NCI-H2171 treated with DMSO at 0.1 percent for 48 hours (cell line): ENCODE measurements at regions not wholly inside any gene's neighbourhood (a gene's known extent, or its start where the extent isn't known, plus 50 kb on each side); places are given as distances from the start of the nearest gene placed in this dataset.

Experiments
- DNase-seq: peaks from one replicate; lab custom pipeline; 2025; lab: John Stamatoyannopoulos, UW

DNA sequence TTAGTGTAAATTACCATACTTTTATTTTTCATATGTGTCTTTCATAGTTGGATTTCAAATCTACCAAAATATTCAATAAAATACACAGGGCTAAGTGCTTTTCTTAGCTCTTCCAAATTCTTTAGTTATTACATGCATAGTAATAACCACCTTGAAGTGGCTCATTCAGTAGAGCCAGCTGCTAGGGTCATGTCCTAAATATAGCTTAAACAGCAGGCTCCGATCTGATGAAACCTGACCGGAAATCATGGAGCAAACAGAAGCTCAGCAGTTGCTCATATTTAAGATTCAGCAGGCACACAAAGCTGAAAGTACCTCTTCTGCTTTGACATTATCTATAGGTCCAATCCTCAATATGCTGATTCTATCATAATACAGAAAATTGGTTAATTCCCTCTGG is 1470.4 kb downstream of the ADGRL3 start:
- peak; percentile 1 for DNase-seq

DNA sequence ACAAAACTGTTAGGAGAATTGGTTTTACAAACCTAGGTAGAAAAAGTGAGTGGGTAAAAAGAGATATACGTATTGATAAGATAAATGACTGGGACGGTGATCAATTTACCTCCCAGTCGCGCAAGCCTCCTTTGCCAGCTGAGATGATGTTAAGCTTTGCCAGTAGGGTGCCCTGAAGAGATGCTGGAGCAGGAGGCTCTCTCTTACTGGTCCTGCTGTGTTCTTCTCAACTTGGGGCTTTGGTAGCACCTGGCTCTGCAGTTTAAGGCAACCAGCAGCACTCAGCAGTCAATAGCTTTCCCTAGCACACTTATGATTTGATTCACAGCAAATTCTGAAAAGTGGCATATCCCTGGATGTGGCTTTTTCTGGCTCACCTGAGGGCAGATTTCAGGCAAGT is 1461.7 kb downstream of the ADGRL3 start:
- DNase-seq: no peak

DNA sequence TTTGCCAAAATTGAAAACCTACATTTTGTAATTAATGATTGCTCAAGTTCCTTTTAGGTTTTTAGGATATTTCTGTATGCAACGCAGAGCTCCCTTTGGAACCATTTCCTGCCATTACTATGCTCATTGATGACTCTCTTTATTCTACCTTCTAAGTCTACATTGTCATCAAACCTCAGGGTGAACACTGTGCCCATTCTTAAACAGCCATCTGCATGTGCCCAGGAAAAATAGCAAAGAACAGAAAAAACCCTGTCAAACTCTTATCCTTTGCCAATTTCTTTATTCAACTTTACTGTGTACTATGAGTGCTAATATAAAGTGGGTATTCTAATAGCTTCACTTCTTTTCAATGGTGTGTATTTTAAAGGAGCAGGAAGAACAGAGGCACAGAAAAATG is 1455.9 kb downstream of the ADGRL3 start:
- DNase-seq: no peak

DNA sequence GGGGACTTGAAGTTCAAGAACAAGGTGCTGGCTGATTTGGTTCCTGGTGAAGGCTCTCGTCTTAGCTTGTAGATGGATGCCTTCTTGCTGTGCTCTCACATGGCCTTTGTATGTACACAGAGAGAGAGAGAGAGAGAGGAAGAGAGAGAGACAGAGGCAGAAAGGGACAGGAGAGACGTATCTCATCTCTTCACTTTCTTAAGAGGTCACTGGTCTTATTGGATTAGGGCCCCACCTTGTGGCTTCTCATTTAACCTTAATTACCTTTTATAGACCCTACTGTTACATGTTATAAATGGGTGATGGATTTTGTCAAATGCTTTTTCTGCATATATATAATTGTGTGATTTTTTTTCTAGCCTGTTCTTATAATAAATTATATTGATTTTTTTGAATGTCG is 1444.2 kb downstream of the ADGRL3 start:
- peak; percentile 27 for DNase-seq

DNA sequence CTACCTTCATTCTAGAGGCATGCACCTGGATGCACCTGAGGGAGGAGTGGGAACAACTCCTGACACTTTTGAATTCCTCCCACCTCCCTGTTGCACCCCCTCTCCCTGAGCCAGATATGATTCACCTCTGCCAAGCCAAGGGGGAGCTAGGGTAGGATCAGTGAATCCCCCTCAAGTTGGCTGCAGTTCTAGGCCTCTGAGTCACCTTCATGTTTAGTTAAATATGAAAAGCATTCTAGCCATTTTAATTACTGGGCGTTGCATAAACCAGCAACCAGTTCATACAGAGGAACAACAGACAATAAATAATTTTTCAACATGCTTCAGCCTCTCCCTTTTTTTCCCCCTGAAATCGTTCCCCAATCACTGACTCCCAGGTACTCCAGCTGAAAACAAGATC is 1440.2 kb downstream of the ADGRL3 start:
- no peak for DNase-seq

DNA sequence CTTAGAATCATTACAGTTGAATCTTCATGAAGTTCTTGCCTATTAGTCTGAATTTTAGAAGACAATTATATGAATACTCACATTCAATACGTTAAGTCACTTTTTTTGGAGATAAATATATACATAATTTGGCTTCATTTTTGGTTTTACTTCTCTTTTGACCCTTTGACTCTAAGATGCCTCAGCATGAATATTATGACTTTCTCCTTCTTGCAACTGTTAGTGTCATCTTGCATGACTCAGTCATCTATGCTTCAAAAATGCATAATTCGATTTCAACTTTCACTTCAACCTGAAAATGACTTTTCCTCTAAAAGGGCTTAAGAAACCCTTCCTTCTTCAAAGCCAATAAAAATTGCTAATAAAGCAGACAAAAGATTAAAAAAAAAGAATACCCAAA is 1427.5 kb downstream of the ADGRL3 start:
- no peak for DNase-seq

DNA sequence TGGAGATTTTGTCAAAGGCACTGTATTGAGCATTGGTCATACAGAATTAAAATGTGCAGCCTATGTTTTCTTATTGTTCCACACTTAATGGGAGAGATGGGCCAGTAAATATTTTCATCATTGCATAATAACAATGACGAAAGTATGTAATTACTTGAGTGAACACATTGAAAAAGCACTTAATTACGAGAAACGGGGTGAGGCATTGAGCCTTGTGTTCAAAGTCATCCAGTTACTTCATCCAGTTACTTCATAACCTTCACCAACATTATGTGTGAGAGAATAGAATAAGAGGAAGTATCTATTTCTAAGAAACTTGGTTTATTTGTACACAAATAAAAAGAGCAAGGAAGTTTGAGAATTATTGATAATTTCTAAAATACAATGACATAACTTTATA is 1427.0 kb downstream of the ADGRL3 start:
- no peak for DNase-seq

DNA sequence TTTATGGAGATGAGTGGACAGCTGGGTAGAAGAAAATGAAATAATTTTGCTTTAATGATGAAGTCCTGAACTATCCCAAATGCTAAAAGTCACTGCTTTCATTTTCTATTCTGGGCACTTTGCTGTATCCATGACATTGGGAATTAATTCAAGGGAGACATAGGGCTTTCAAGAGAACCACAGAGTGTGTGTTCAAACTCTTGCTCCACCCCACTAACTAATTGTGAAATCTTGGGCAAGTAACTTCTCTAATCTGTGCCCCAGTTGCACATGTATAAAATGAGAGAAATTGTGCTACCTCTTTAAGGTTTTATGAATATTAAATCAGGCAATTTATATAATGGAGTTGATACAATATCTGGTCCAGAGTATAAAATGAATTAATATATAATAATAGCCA is 1422.0 kb downstream of the ADGRL3 start:
- no peak for DNase-seq

DNA sequence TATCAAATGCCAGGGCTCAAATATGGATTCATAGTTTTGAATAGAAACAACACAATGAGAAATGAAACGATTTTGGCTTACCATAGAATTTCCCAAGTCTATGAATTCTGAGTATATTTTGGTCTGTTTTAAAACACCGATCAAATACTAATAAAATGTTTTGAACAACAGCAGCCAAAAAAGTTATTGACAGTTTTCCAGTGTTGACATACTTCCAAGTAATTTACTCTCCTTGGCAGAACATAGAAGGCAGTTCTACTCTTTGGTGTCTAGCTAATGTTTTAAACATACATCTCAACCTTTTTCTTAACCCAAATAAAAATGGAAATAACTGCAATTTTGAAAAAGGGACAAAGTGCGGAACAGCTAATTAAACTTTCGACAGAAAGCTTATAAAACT is 1419.8 kb downstream of the ADGRL3 start:
- DNase-seq: no peak

DNA sequence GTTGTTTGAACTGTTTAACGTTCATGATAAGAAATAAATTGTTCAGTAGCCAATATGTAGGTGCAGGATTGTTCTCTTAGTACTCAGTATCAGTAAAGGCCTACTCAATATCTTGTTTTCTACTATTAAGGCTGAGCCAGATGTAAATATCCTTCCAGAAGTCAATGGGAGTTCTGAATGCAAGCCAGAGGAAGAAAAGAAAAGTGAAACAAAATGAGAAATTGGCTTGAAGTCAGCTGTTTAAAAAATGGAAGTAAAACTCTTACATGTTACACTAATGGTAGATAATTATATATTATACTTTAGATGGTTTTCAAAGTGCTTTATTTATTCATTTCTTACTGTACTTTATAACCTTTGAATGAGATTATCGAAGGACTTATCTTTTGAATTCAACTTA is 1417.9 kb downstream of the ADGRL3 start:
- DNase-seq: no peak

DNA sequence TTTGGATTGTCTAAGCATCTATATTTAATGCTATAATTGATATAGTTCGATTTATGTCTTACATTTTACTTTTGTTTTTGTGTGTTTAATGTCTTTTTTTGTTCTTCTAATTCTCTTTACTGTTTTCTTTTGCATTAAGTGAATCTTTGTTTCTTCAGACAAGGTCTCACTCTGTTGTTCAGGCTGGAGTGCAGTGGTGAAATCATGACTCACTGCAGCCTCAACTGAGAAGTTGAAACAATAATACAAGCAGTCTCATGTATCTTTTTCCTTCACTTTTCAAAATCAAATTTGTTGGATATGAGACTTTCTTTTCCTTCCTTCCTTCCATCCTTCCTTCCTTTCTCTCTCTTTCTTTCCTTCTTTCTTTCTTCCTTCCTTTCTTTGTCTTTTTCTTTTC is 1401.6 kb downstream of the ADGRL3 start:
- DNase-seq: no peak

DNA sequence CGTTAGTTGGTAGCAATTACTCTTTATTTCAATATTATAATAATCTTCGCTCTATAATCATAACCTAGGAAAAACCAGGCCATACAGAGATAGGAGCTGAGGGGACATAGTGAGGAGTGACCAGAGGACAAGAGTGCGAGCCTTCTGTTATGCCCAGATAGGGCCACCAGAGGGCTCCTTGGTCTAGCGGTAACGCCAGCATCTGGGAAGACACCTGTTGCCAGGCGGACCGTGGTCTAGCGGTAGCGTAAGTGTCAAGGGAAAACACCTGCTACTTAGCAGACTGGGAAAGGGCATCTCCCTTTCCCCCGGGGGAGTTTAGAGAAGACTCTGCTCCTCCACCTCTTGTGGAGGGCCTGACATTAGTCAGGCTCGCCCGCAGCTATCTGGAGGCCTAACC is 1395.1 kb downstream of the ADGRL3 start:
- peak; percentile 7 for DNase-seq

DNA sequence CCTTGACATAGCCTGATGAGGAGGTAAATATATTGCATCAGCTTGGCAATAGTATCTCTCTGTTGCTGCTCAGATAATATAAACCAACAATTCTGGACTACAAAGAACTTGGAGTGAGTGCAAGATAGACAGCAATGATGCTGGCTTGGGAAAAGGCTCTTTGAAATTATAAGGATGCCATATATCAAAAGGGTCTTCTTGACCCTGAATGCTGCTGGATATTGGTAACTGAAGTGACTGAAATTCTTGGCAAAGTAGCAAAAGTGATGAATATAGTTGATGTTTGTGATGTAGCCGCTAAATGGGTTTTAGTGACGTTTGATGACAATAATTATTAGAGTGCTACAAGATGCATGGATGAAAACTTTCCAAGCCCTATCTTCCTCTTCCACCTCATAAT is 1391.6 kb downstream of the ADGRL3 start:
- DNase-seq: no peak

DNA sequence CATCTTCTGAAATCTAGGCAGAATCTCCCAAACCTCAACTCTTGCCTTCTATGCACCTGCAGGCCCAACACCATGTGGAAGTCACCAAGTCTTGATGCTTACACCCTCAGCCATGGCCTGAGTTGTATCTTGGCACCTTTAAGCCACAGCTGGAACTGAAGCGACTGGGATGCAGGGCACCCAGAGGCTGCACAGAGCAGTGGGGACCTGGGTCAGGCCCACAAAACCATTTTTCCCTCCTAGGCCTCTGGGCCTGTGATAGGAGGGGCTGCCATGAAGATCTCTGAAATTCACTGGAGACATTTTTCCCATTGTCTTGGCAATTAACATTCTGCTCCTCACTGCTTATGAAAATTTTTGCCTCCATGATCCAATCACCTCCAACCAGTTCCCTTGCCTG is 1388.5 kb downstream of the ADGRL3 start:
- DNase-seq: no peak

DNA sequence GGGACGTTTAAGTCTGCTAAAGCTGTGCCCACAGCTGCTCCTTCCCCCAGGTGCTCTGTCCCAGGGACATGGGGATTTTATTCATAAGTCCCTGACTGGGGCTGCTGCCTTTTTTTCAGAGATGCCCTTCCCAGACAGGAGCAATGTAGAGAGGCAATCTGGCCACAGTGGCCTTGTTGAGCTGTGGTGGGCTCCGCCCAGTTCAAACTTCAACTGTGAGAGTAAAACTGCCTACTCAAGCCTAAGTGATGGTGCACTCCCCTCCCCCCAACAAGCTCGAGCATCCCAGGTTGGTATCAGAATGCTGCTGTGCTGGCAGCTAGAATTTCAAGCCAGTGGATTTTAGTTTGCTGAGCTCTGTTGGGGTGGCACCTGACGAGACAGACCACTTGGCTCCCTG is 1371.4 kb downstream of the ADGRL3 start:
- DNase-seq: no peak

DNA sequence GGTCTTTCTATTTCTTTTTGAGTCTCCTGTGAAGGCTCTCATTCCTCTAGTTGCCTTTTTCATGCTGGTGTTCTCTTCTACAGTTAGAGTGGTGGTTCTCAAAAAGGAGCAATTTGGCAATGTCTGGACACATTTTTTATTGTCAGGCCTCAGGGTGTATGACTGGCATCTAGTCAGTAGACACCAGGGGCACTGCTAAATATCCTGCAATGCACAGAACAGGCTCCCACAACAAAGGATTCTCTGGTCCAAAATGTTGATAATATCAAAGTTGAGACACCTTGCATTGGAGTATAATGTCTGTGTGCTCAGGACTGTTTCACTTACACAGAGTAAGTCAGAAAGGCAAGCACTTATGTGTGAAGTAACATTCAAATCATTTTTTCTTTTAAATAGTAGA is 1360.7 kb downstream of the ADGRL3 start:
- DNase-seq: no peak

DNA sequence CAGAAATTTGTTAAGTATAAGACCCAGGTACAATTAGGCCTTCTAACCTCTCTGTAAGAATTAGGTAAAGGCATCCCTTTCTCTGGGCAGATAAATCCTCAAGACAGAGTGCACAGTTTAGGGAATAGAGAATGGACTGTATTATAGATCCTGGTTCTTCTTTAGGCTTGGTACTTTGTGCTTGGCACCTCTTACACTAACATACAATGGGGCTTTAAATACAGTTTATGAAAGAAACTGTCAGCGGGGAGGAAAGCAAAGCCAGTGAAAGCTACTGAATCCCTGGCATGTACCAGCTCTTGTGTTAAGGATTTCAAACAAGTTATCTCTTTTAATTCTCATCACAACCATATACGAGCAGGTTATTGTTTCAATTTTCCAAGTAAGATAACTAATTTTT is 1350.0 kb downstream of the ADGRL3 start:
- no peak for DNase-seq

DNA sequence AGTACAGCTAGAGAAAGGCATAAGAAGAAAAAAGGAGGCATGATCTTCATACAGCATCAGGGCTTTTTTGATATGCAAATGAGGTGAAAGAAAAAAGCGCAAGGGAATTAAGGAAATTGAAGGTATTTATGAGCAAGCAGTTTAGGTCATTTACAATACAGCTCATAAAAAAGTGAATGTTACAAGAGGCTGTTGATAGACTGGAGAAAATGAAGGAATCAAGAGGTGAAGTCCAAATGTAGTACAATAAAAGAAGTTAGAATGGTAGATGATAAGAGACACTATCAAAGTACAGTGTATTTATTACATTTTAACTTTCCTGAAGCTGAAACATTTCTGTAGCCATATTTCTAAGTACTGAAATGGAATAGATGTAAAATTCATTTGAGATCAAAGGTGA is 1349.5 kb downstream of the ADGRL3 start:
- DNase-seq: no peak

DNA sequence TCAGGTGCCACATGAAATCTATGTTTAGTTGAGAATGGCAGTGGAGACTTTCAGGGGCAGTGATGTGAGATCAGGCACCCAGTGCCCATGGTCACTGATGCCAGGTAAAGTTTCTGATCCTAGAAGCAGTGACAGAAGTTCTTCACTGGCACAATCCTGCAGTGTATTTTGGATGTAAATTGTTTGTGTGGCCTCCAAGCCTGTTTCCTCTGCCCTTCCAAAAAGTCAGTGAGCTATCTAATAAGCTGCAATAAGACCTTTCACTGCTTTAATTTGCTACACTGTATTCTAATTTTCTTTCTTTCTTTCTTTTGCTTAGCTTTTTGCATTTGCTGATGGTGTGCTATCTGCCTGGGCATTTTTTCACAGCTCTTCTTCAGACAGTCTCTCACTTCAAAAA is 1348.6 kb downstream of the ADGRL3 start:
- no peak for DNase-seq

DNA sequence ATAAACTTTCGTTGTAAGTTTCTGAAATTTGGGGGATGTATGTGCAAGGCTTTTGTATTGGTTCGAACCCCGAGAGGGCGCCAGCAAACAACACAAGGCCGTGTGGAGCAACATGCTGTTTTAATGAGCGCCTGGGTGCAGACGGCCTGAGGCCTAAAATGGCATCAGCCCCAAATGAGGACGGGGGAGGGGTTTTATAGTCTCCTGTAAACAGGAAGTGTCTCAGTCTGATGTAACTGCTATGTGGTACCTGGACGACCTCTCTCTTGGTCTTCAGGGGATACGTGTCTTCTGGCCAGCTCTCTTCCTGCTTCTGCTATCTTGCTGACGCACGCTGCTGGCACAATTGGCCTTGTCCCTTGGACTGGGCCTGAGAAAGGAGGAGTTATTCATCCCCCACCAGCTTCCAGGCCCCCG is 1348.0 kb downstream of the ADGRL3 start:
- DNase-seq: no peak

DNA sequence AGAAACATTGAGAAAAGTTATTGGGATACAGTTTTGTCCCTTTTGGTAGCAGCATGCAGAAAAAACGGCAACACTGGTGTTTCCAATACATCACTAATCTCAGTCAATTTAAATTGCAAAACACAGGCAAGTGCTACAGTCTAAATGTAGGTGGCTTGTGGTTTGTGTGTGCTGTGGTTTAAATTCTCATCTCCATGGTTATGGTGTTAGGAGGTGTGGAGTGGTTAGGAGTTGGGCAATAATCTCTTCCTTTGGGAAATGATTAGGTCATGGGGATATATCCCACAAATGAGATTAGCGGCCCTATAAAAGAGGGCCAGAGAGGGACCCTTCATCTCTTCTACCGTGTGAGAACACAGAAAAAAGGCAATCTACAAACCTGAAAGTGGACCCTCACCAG is 1344.3 kb downstream of the ADGRL3 start:
- no peak for DNase-seq

DNA sequence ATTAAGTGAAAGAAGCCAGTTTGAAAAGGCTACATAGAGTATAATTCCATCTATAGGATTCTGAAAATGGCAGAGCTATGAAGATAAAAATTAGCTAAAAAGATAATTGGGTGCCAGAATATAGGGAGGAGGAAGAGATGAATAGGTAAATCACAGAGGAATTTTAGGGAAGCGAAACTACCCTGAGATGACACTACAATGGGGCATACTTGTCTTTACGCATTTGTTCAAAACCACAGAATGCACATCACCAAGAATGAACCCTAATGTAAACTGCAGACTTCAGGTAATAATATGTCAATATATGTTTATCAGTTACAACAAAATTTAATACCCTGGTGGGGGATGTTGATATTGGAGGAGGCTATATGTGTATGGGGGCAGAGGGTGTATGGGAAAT is 1342.9 kb downstream of the ADGRL3 start:
- no peak for DNase-seq

DNA sequence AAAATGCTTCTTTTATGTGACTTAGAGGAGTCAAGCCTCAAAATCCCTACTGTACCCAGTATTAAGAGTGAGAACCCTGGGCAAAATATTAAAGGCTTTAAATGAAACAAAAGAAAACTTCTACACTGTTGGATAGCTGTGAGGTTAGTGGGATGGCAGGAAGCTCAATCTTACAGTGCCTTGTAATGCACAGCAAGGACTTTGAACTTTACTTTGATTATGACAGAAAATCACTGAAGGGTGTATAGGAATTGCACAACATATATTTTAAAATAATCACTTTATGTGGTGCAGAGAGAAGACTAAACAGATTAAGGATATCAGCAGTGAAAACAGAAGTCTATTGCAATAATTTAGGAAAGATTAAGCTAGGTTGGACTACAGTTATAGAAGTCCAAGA is 1333.4 kb downstream of the ADGRL3 start:
- DNase-seq: no peak

DNA sequence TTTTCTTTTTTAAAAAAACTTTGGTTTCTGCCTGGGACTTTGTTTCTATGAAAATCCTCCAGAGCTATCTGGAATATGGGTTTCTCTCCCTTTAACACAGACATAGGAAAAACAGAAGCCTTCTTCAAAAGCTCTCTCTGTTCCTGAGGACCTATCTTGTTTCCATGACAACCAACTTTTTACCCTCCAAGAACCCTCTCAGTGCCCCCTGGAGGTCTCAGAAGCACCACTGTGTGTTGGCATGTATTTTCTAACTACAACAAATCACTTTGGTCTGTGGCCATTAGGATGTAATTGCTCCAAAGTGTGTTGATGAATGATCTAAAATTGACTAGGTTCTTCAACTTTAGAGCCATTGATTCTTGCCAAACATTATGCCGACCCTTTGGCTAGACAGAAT is 1331.6 kb downstream of the ADGRL3 start:
- DNase-seq: no peak

DNA sequence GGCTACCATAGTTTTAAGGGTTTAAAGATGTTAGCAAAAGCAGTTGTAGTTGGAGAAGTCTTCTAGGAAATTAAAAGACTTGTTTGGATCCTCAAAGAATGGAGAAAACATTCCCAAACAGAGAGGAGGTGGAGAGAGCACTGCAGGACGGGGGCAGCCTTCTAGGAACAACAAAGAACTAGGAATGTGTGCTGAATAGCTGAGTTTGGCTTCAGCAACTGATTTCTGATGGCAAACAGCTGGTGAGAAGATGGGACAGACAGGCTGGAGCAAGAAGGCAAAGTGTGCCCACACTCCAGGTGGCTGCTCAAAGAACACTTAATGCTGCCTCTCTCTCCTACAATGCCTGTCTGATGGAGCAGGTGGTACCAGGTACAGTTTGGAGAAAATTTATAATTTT is 1331.1 kb downstream of the ADGRL3 start:
- DNase-seq: no peak
